ENCODE measurements at regions not wholly inside any gene's neighbourhood (a gene's known extent, or its start where the extent isn't known, plus 50 kb on each side); places are given as distances from the start of the nearest gene placed in this dataset.
A peak's percentile ranks its signal among the peaks of the same experiment; 100 is the strongest.
"Not testable (repeated sequence)": the region's sequence is repeated elsewhere in the genome, so short reads cannot be mapped to it uniquely, and the experiment has no call there.

GRCh38 chr12:38016602-38017001, 300.0 kb upstream of the ALG10B start:
- DNase-seq (ENCODE audit: low spot score): no peak

GRCh38 chr12:38025916-38026315, 290.7 kb upstream of the ALG10B start:
- no peak for DNase-seq (ENCODE audit: low spot score)

- DNase-seq (ENCODE audit: low spot score): no peak
Measured at GRCh38 chr12:38053113-38053512, 263.5 kb upstream of the ALG10B start.

GRCh38 chr12:38053655-38054464, 262.7 kb upstream of the ALG10B start:
- no peak for DNase-seq (ENCODE audit: low spot score)

DNA sequence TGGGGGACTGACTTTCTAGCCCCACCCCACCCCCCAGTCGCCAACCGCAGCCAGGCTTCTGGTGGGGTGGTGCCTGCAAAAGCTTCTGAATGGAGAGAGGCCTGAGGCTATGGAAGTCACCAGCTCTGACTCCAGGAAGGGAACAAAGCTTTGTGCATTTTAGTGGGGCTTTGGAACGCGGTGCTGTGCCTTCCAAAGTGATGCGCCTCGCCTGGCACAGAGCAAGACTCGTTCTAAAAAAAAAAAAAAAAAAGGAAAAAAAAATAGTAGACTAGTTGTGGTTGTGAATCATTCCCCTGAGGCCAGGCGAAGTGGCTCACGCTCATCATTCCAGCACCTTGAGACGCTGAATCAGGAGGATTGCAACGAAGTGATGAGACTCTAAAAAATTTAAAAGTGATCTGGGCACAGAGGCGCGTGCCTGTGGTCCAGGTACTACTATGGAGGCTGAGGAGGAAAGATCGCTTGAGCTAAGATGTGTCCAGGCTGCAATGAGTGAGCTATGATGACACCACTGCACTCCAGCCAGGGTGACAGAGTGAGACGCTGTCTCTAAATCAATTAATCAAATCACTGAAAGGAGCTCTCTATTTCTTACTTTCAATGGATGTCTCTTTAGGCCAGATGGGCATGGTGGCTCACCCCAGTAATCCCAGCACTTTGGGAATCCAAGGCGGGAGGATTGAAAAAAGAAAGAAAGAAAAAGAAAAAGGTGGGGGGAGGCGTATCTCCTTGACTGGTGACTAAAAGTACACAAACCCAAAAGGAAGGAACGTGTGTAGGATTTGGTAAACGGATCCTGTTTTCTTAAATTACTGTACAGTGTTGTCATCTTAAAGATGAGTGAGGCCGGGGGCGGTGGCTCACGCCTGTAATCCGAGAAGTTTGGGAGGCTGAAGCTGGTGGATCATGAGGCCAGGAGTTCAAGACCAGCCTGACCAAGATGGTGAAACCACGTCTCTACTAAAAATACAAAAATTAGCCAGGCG, 259.6 kb upstream of the ALG10B start:
- DNase-seq (ENCODE audit: low spot score): peak; percentile 72

GRCh38 chr12:38099686-38100085, 216.9 kb upstream of the ALG10B start:
- DNase-seq (ENCODE audit: low spot score): no peak

GRCh38 chr12:38101753-38102152, 214.8 kb upstream of the ALG10B start:
- DNase-seq (ENCODE audit: low spot score): no peak

DNA sequence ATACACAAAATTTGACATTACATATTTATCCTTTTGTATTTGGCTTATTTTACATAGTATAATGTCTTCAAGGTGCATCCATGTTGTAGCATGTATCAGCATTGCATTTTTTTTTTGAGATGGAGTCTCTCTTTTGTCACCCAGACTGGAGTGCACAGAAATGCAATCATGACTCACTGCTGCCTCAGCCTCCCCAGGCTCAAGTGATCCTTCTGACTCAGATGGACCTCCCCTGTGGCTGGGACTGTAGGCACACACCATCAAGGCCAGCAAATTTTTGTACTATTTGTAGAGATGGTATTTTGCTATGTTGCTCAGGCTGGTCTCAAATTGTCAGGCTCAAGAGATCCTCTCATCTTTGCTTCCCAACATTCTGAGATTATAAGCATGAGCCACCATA, 214.4 kb upstream of the ALG10B start:
- peak; percentile 52 for DNase-seq (ENCODE audit: low spot score)

DNA sequence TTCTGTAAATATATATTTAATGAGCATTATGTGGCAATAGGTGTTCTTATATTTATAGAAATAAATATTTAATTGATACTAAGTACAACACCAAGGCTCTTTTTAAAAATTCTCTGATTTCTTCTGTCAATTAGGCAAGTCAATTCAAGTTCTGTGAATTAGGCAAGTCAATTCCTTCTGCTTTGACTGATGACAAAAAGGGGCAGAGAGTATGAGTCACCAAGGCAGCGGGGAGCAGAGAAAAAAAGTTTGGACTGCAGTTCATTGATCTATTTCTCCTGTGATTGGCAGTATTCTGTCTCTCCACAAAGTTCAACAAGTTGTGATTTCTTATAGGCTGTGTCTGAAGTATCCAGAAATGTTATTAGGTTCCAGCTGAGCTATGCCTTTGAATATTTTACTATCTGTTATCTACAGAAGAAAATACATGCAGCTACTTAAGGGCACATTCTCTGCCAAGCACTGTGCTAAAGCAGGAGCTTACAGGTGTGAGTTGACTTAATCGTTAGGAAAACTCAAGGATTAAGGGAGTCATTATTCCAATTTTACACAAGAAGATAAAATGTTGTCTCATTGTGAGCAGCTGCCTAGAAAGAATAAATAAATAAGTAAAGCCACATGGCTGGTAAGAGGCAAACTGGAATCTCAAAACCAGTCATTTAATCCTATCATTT, 206.4 kb upstream of the ALG10B start:
- peak; percentile 16 for DNase-seq (ENCODE audit: low spot score)

DNA sequence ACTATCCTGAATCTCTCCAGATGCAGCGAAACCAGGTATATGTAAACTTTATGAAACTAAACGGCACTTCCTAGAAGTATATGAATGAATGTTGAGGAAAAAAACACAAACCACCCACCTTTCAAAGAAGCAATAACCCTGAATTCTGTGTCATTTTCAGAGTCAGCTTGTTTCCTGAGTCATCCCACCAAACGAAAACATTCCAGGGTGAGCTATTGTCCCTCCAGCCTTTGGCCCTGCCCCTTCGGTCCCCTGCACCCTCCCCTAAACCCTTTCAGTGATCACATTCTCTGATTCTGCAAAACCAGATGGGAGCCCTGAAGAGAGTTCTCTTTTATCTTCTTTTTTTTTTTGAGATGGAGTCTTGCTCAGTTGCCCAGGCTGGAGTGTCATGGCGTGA, 202.6 kb upstream of the ALG10B start:
- DNase-seq (ENCODE audit: low spot score): no peak

- DNase-seq (ENCODE audit: low spot score): no peak
Measured at GRCh38 chr12:38116968-38117367, 199.6 kb upstream of the ALG10B start.

DNA sequence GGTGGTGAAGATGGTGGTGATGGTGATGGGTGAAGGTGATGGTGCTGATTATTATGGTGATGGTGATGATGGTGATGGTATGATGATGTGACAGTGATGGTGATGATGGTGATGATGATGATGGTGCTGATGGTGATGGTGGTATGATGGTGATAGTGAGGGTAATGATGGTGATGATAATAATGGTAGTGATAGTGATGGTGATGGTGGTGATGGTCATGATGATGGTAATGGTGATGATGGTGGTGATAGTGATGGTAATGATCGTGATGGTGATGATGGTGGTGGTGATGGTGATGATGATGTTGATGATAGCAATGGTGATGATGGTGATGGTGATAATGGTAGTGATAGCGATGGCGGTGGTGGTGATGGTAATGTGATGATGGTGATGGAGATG, 197.9 kb upstream of the ALG10B start:
- no peak for DNase-seq (ENCODE audit: low spot score)

GRCh38 chr12:38120438-38120837, 196.1 kb upstream of the ALG10B start:
- no peak for DNase-seq (ENCODE audit: low spot score)

- not testable (repeated sequence) for DNase-seq (ENCODE audit: low spot score)
Measured at GRCh38 chr12:38123028-38123427, 193.5 kb upstream of the ALG10B start.

GRCh38 chr12:38123566-38124246, 192.9 kb upstream of the ALG10B start:
- DNase-seq (ENCODE audit: low spot score): no peak

DNA sequence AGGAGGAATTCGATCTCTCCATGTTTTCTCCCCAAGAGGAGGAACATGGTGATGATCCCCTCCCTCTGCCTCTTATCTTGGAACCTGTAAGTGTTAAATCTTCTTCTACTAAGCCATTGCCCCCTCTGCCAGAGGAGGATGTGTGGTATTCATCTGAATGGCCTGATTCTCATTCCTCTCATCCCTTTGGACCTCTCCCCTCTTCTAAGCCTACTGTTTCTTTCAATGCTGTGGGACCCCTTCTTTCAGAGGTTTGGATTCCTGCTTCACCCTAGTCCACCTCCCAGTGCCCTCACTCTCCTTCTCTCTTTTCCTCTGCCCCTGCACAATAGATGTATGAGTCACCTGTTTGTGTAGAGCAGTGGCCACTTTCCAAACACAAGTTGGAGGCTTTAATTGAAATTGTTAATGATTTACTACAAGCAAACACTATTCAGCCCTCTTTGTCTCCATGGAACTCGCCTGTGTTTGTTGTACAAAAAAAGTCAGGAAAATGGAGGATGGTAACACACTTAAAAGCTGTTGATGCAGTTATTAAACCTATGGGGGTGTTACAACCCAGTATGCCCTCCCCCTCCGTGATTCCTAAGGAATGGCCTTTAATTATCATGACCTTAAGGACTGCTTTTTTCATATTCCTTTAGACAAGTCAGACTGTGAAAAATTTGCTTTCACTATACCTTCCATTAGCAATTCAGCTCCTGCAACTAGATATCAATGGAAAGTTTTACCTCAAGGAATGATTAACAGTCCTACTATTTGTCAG, 192.1 kb upstream of the ALG10B start:
- DNase-seq (ENCODE audit: low spot score): no peak

- no peak for DNase-seq (ENCODE audit: low spot score)
Measured at GRCh38 chr12:38132139-38132538, 184.4 kb upstream of the ALG10B start.

GRCh38 chr12:38137287-38137686, 179.3 kb upstream of the ALG10B start:
- no peak for DNase-seq (ENCODE audit: low spot score)

DNA sequence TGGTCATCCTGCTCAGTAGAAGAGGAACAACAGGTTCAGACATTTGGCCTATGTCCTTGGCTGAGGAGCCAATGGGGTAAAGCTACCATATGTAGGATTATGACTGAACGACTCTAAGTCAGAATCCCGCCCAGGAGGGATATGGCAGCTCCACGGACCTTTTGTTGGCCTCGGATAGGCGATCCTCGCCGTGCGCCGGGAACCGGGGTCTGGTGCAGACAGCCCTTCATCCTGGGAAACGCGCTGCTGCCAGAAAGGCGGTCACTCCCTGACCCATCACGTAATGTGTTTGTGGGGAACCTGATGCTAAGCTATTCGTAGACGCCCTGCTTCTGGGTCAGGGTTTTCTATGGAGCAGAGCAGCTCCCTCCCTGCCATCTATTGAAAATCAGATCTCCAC, 178.9 kb upstream of the ALG10B start:
- no peak for DNase-seq (ENCODE audit: low spot score)

DNA sequence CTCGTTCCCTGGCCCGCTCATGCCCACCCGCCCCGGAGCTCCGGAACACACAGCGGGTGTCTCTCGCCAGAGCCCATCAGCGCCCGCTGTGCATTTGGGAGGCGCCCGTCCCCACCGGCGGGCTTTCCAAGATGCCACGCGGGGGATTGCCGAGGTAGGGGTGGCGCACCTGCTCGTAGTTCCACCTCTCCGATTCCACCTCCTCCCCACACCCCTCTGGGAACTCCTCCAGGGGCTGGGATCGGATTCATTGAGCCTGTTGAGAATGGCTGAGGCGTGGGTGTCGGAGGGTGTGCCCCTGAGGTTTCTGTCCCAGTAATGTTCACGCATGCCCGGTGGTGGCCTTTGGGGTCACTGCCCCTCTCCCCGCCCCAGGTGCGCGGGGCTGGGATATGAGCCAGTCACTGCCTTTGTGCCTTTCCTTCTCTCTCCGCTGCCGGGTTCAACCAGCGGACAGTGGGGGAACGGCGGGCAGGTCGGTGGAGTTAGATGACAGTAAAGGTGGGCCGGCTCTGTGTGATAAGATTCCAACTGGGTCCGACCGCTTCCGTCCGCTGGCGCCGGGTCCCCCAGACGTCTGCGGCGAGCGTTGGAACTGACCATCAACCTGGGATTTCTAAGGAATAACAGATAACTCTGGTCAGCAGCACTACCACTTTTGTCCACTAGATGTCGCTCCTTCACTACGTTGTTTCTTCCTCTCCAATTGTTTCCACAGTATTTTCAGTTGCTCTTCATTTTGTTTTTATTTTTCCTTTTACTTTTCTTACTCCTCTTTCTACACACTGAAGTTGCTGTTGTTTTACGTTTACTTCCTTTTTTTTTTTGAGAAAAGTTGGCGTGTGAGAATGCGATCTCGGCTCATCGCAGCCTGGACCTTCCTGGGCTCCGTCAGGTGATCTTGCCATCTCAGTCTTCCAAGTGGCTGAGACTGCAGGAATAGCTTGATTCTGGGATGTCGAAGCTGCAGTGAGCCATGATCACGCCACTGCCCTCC, 178.1 kb upstream of the ALG10B start:
- DNase-seq (ENCODE audit: low spot score): peak; percentile 69

Data from RKO (cell line).